NAMALWA (cell line): ENCODE measurements at regions not wholly inside any gene's neighbourhood (a gene's known extent, or its start where the extent isn't known, plus 50 kb on each side); places are given as distances from the start of the nearest gene placed in this dataset.
"Not testable (repeated sequence)": the region's sequence is repeated elsewhere in the genome, so short reads cannot be mapped to it uniquely, and the experiment has no call there.

Experiments used
- DNase-seq: peaks from one replicate; pipeline ENCODE4 v3.0.0-alpha.2; 2015; ENCODE audit warnings: low spot score

GRCh38 chr17:6373599-6373998 lies 61.3 kb downstream of the AIPL1 start:
- DNase-seq = not testable (repeated sequence)

- DNase-seq = no peak
Measured at GRCh38 chr17:6366221-6366666, 68.7 kb downstream of the AIPL1 start.

GRCh38 chr17:6365200-6365943 lies 69.5 kb downstream of the AIPL1 start:
- no peak for DNase-seq

DNA sequence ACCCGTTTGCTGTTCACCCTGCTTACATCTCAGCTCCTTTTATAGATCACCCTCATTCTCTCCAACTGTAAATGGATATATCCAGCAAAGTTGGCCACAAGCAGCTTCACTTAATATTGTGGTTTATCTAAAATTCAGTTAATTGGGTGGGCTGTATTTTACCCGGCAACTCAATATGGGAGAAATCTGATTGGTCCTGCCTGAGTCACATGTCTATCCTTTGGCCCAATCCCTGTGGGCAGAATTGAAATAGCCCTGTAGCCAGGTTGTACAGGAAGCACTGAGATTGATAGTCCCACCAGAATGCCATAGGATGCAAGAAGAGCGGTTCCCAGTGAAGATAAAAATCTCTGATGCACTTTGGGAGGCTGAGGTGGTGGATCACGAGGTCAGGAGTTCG lies 73.2 kb downstream of the AIPL1 start:
- DNase-seq = peak; percentile 28

GRCh38 chr17:6358131-6358530 lies 76.8 kb downstream of the AIPL1 start:
- DNase-seq = no peak

DNA sequence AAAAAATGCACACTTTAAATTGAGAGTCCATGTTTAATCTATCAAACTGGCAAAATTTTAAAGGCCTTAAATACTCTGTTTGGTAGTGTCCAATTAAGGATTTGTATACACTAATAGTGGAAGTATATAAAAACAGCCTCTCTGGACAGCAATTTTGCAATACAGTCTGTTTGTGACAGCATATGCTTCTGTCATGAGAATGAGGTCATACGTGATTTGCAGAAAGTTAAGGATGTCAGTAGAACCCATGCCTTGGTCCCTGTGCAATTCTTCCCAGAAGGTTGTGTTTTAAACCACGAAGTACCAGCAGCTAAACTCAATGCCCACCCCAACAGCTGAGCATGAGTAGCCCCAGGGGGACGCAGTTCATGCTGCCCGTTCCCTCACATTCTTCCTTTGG lies 78.4 kb downstream of the AIPL1 start:
- DNase-seq = no peak

DNA sequence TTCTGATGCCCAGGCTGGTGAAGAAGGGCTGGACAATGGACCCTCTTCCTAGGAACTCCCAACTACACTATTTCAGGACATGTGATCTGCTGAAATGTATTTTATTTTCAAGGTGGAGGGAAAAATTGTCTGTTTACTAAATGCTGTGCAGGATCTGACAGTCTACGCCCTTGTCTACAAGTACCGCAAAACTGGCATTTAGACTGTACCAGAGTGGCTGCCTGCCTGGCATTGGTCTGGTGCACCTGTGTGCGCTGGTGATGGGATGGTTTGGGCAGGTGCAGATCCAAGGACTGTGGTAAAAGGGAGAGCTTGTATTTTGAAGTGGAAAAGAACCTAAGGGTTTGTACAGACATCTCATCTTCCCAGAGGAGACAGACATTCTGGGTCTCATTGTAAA lies 79.7 kb downstream of the AIPL1 start:
- DNase-seq = no peak

- no peak for DNase-seq
Measured at GRCh38 chr17:6352801-6353560, 81.9 kb downstream of the AIPL1 start.

DNA sequence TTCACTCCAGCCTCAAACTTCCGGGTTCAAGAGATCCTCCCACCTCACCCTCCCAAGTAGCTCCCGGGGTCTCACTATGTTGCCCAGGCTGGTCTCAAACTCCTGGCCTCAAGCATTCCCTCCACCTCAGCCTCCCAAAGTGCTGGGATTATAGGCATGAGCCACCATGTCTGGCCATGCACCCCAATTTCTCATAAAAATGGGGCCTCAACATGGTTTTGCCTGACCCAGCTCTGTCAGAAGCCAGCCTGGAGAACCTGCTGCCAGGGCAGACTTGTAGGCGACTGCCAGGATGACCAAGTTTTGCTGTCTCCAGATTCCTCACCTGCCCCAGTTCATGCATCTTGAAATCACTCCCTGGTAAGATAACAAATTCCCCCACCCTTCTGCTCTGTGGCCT lies 82.9 kb downstream of the AIPL1 start:
- DNase-seq = no peak

GRCh38 chr17:6350806-6351205 lies 84.1 kb downstream of the AIPL1 start:
- no peak for DNase-seq

GRCh38 chr17:6348891-6349290 lies 86.0 kb downstream of the AIPL1 start:
- DNase-seq = no peak

GRCh38 chr17:6347776-6348175 lies 87.1 kb downstream of the AIPL1 start:
- no peak for DNase-seq

DNA sequence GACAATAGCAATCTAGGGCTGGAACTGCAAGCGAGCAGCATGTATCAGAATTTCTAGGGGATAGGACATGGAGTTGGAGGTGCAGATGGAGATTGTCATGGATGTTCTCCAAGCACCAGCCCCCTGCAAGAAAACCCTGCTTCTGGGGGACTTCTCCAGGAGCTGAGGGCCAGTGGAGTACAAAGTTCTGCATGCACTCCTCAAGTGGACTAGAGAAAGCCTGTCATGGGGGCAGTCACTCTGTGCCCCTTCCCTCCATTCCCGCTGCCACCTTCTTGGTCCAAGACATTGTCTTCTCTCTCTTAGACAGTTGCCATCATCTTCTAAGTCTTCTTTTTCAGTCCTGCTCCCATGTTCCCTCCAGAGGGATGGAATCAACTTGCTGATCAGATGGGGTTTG lies 87.9 kb downstream of the AIPL1 start:
- DNase-seq = no peak

GRCh38 chr17:6346156-6346786 lies 88.7 kb downstream of the AIPL1 start:
- DNase-seq = no peak

DNA sequence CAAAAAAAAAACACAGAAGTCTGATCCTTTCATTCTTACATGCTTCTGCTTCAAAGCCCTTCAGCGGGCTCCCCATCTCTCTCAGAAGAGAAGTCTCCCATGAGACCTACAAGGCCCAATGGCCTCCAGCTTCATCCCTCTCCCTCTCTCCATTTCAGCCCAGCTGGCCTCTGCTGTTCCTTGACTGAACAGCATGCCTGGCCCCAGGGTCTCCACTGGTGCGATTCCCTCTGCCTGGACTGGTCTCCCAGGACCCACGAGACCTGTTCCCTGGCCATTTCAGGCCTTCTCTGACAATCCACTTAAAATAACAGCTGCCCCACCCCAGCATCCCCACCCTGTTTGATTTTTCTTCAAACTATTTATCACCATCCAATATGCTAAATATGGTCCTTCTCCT lies 91.2 kb downstream of the AIPL1 start:
- no peak for DNase-seq

DNA sequence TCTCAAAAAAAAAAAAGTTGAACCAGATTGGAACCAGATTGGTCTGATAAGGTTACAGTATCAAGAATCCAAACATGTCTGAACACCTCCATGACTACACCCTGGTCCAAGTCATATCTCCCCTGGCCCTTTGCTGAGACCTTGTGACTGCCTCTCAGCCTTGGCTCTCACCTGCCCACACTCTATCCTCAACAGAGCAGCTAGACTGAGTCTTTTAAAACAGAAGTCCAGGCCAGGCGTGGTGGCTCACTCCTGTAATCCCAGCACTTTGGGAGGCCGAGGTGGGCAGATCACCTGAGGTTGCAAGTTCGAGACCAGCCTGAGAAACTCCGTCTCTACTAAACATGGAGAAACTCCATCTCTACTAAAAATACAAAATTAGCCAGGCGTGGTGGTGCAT lies 91.7 kb downstream of the AIPL1 start:
- DNase-seq = no peak

DNA sequence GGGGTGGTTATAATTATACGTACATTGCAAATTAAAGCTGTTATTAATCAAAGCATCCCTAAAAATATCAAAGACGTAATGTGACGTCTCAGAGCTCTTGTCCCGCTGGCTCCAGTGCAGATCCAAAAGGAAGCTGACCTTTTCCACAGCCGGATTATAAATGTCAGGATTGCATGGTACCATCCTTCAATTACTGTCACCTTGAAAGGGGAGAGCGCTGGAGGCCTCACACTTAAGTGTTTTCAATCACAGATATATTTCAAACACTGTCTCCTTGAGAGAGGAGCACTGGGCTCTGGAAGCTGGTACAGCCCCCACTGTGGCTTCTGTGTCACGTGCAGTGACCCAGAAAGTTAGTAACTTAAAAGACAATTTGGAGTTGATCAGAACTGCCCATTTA lies 94.2 kb downstream of the AIPL1 start:
- no peak for DNase-seq

- DNase-seq = no peak
Measured at GRCh38 chr17:6334386-6334785, 100.5 kb downstream of the AIPL1 start.

- DNase-seq = no peak
Measured at GRCh38 chr17:6330936-6331335, 104.0 kb downstream of the AIPL1 start.

- peak; percentile 1 for DNase-seq
Measured at GRCh38 chr17:6328279-6328678, 106.6 kb downstream of the AIPL1 start.

DNA sequence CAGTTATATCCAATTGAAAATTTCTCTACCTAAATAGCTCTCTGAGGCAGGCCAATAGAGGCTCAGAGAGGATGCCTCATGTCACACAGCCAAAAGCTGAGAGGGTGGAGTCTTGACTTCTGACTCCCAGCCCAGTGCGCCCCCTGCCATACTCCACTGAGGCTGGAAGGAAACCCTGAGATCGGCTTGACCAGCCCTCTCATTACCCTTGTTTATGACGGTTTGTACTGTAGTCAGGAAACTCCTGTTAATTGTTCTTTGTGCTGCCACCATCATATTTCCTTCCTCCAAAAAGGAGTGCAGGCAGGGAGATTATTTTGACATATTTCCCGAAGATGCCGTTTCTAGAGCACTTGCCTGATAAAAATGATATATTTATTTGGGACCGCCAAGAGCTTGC lies 107.9 kb downstream of the AIPL1 start:
- DNase-seq = peak; percentile 1

DNA sequence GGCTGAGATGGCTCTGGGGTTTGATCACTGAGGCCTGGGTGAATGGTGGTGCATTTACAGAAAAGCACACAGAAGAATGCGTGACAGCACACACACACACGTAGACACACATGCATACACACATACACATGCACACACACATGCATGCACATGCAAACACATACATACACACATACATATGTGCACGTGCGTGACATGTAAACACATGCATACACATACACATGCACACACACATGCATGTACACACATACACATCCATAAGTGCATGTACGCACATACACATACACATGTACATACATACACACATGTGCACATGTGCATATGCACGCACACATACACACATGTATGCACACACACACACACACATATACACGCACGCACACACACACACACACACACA lies 108.4 kb downstream of the AIPL1 start:
- no peak for DNase-seq

GRCh38 chr17:6325741-6326140 lies 109.2 kb downstream of the AIPL1 start:
- DNase-seq = no peak
